H1 (cell line): ENCODE measurements at regions not wholly inside any gene's neighbourhood (a gene's known extent, or its start where the extent isn't known, plus 50 kb on each side); places are given as distances from the start of the nearest gene placed in this dataset.

ENCODE experiments used
- CTCF ChIA-PET: fragments of 300-600 bp; sonication (Branson Sonifier 250); formaldehyde crosslinking; loops from one replicate; lab custom pipeline; 2021; ENCODE audit not compliant: partially characterized antibody; lab: Charles Lee
- POLR2A ChIA-PET: fragments of 300-600 bp; sonication (Branson Sonifier 250); formaldehyde crosslinking; loops from one replicate; lab custom pipeline; 2021; ENCODE audit warnings: inconsistent platforms; ENCODE audit not compliant: partially characterized antibody; lab: Charles Lee
- DNase-seq, 2 experiments: peaks; one replicate each; pipeline versions ENCODE4 v3.0.0 to v3.0.0-alpha.2; 2010 to 2022; ENCODE audit warnings: low spot score in 2 of 2, low read depth in 1 of 2, mixed read lengths in 1 of 2
- FAIRE-seq: peaks from 2 replicates; lab custom pipeline; 2011; peaks lifted over from hg19 to GRCh38; lab: Jason Lieb, UNC
- H2AFZ ChIP-seq: 2 replicates; pipeline ENCODE4 v1.8.1; 2012; ENCODE audit warnings: low read length, inconsistent platforms
- H2AK5ac ChIP-seq: 2 replicates; pipeline ENCODE4 v1.6.1; 2013; ENCODE audit warnings: low read depth, low read length
- H2BK120ac ChIP-seq: replicated peaks from 2 replicates; pipeline ENCODE3; 2013; ENCODE audit warnings: low read depth, low read length, inconsistent platforms
- H2BK12ac ChIP-seq: 2 replicates; pipeline ENCODE4 v1.6.1; 2013; ENCODE audit warnings: low read depth, low read length
- H2BK15ac ChIP-seq: 2 replicates; pipeline ENCODE4 v1.6.1; 2013; ENCODE audit warnings: low read length
- H2BK20ac ChIP-seq: 2 replicates; pipeline ENCODE4 v1.6.1; 2013; ENCODE audit warnings: low read length
- H2BK5ac ChIP-seq: 2 replicates; pipeline ENCODE4 v1.6.1; 2013; ENCODE audit warnings: low read depth, low read length
- H3K14ac ChIP-seq: 2 replicates; pipeline ENCODE4 v1.6.1; 2013; ENCODE audit warnings: inconsistent platforms; ENCODE audit not compliant: insufficient read length
- H3K18ac ChIP-seq: 2 replicates; pipeline ENCODE4 v1.6.1; 2013; ENCODE audit warnings: low read length; ENCODE audit errors: extremely low read depth
- H3K23ac ChIP-seq: 2 replicates; pipeline ENCODE4 v1.6.1; 2013; ENCODE audit warnings: inconsistent platforms; ENCODE audit not compliant: insufficient read length
- H3K23me2 ChIP-seq: 2 replicates; pipeline ENCODE4 v1.6.1; 2013; ENCODE audit warnings: low read depth, low read length
- H3K27ac ChIP-seq: 2 replicates; pipeline ENCODE4 v1.6.1; 2011; ENCODE audit warnings: low read depth, low read length, inconsistent platforms
- H3K27me3 ChIP-seq, 4 experiments: replicated peaks in 1 of 4; 1 replicate in 1 of 4; 2 replicates in 3 of 4; pipeline versions ENCODE4 v1.6.1 to v1.8.1; 2011 to 2013; ENCODE audit warnings: low read length in 3 of 4, mild to moderate bottlenecking in 3 of 4, inconsistent platforms in 2 of 4, mixed read lengths in 2 of 4, moderate library complexity in 1 of 4; ENCODE audit not compliant: control insufficient read depth in 3 of 4, insufficient read depth in 3 of 4; ENCODE audit errors: extremely low read depth in 1 of 4
- H3K36me3 ChIP-seq, 4 experiments: 2 replicates each; pipeline versions ENCODE4 v1.6.1 to v1.8.1; 2011 to 2013; ENCODE audit warnings: mild to moderate bottlenecking in 4 of 4, low read length in 3 of 4, moderate library complexity in 2 of 4, control low read depth in 1 of 4, inconsistent platforms in 1 of 4; ENCODE audit not compliant: insufficient read depth in 4 of 4, control insufficient read depth in 2 of 4
- H3K4ac ChIP-seq: replicated peaks from 2 replicates; pipeline ENCODE3; 2013; ENCODE audit warnings: low read length, low read depth, mixed read lengths, inconsistent platforms; ENCODE audit not compliant: insufficient read length
- H3K4me1 ChIP-seq, 4 experiments: replicated peaks in 1 of 4; 1 replicate in 1 of 4; 2 replicates in 3 of 4; pipeline versions ENCODE4 v1.6.1 to v1.8.1; 2011 to 2013; ENCODE audit warnings: low read length in 3 of 4, inconsistent platforms in 2 of 4, mixed read lengths in 1 of 4; ENCODE audit not compliant: insufficient read depth in 4 of 4, control insufficient read depth in 3 of 4
- H3K4me2 ChIP-seq, 2 experiments: 2 replicates each; pipeline versions ENCODE4 v1.6.1 to v1.8.1; 2011 to 2013; ENCODE audit warnings: low read depth in 2 of 2, low read length in 2 of 2, control low read depth in 1 of 2, inconsistent platforms in 1 of 2, mild to moderate bottlenecking in 1 of 2; ENCODE audit not compliant: insufficient read depth in 1 of 2
- H3K4me3 ChIP-seq, 4 experiments: fragments of 200-600, 300-600 bp in 1 of 4; sonication (generic), shearing (Covaris generic), sonication (Bioruptor Twin) in 1 of 4; 2 replicates each; pipeline versions ENCODE4 v1.5.1 to v1.8.1; 2011 to 2016; ENCODE audit warnings: low read length in 4 of 4, low read depth in 3 of 4, control low read depth in 2 of 4, inconsistent platforms in 2 of 4, mild to moderate bottlenecking in 2 of 4, mixed read lengths in 1 of 4, moderate library complexity in 1 of 4; ENCODE audit not compliant: insufficient read depth in 2 of 4; ENCODE audit errors: extremely low read depth in 1 of 4
- H3K56ac ChIP-seq: replicated peaks from 2 replicates; pipeline ENCODE3; 2013; ENCODE audit warnings: low read depth, mild to moderate bottlenecking, mixed read lengths, low read length, inconsistent platforms; ENCODE audit not compliant: insufficient read length
- H3K79me1 ChIP-seq: 2 replicates; pipeline ENCODE4 v1.6.1; 2013; ENCODE audit warnings: low read depth, low read length, control low read depth
- H3K79me2 ChIP-seq, 2 experiments: 2 replicates each; pipeline versions ENCODE4 v1.6.1 to v1.8.1; 2012 to 2013; ENCODE audit warnings: low read length in 2 of 2, mild to moderate bottlenecking in 2 of 2, inconsistent platforms in 1 of 2; ENCODE audit not compliant: insufficient read depth in 2 of 2, control insufficient read depth in 1 of 2
- H3K9ac ChIP-seq, 4 experiments: replicated peaks in 1 of 4; 1 replicate in 1 of 4; 2 replicates in 3 of 4; pipeline versions ENCODE4 v1.6.1 to v1.8.1; 2011 to 2013; ENCODE audit warnings: low read depth in 3 of 4, low read length in 3 of 4, control low read depth in 2 of 4, mild to moderate bottlenecking in 2 of 4, moderate library complexity in 2 of 4, inconsistent platforms in 1 of 4; ENCODE audit errors: extremely low read depth in 1 of 4
- H3K9me3 ChIP-seq, 2 experiments: 2 replicates each; pipeline versions ENCODE4 v1.6.1 to v1.8.1; 2012 to 2013; ENCODE audit warnings: mild to moderate bottlenecking in 2 of 2, moderate library complexity in 2 of 2, control low read depth in 1 of 2, inconsistent platforms in 1 of 2, low read depth in 1 of 2, low read length in 1 of 2, mixed read lengths in 1 of 2; ENCODE audit not compliant: insufficient read depth in 2 of 2
- H4K20me1 ChIP-seq, 2 experiments: replicated peaks in 1 of 2; 2 replicates each; pipeline versions ENCODE3 to v1.8.1; 2011 to 2013; ENCODE audit warnings: inconsistent platforms in 2 of 2, low read length in 2 of 2, mild to moderate bottlenecking in 1 of 2; ENCODE audit not compliant: insufficient read depth in 2 of 2, control insufficient read depth in 1 of 2
- H4K5ac ChIP-seq: 2 replicates; pipeline ENCODE4 v1.6.1; 2013; ENCODE audit warnings: low read length, low read depth, mixed read lengths, inconsistent platforms; ENCODE audit not compliant: insufficient read length
- H4K8ac ChIP-seq: 2 replicates; pipeline ENCODE4 v1.8.0; 2013; ENCODE audit warnings: mild to moderate bottlenecking, moderate library complexity, low read length, inconsistent platforms; ENCODE audit not compliant: insufficient read depth; ENCODE audit errors: extremely low read depth
- H4K91ac ChIP-seq: replicated peaks from 2 replicates; pipeline ENCODE3; 2013; ENCODE audit warnings: low read length, mixed read lengths, inconsistent platforms; ENCODE audit not compliant: insufficient read length
- TEAD4 ChIP-seq: IDR thresholded peaks from 2 replicates; pipeline ENCODE4 v1.6.1; 2012; ENCODE audit warnings: low read depth, low read length, inconsistent platforms, mixed read lengths
- ZNF274 ChIP-seq: IDR thresholded peaks from 2 replicates; pipeline ENCODE4 v1.7.0; 2012; ENCODE audit warnings: low read length, borderline replicate concordance; ENCODE audit errors: extremely low read depth
- WGBS, 2 experiments: shearing (Covaris generic) in 1 of 2; methylation state at CpG; one replicate each; pipeline versions ENCODE4 v1.1.6 to v1.1.7; 2013 to 2015; ENCODE audit warnings: low lambda C conversion rate in 2 of 2, mixed read lengths in 2 of 2, inconsistent platforms in 1 of 2, low coverage in 1 of 2, missing lambda C conversion rate in 1 of 2; ENCODE audit not compliant: insufficient replicate concordance in 2 of 2, insufficient coverage in 1 of 2, insufficient read length in 1 of 2; ENCODE audit errors: extremely low coverage in 1 of 2, missing lambda C conversion rate in 1 of 2; 5-methylcytosine and 5-hydroxymethylcytosine counted together

DNA sequence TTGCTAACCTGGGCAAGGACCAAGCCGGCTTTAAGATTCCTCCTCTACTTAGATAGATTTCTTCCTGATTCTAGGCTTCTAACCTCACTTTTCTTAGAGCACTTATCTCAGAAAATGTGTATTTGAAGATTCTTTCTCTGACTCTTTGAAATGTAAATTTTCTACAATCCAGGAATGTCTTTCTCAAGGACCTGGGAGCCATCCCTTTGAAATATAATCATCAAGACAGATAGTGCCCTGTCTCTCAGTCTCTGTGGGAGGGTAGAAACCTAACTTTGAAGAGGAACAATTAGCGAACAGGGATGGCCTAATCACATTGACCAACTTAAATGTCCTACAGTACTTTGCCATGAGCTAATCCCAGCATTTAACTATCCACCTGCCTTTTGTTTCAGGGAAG, 1646.0 kb downstream of the PCDH9 start:
- Histone ChIP-seq H4K8ac (no peak overlapping the region), H3K18ac (no peak overlapping the region), H3K27ac (no peak overlapping the region), H4K91ac (no peak overlapping the region), H3K4me3 (no peak overlapping the region), H2BK15ac (no peak overlapping the region), H3K4me2 (no peak overlapping the region), H3K56ac (no peak overlapping the region), H3K9me3 (no peaks in the 10 kb centered on the region), H3K9ac (no peak overlapping the region), H2BK5ac (no peak overlapping the region), H3K4me1 (no peaks in the 10 kb centered on the region; a peak in 1 of 7 replicates), H3K14ac (no peak overlapping the region), H3K4ac (no peak overlapping the region), H3K79me1 (no peaks in the 10 kb centered on the region), H3K23me2 (no peaks in the 10 kb centered on the region), H3K27me3 (0 out of 7 replicates have a peak, but pooled peaks cover 0 to 2% (median 0%) of the 10 kb centered on the region in 4 experiments), H3K23ac (no peak overlapping the region), H2AK5ac (no peak overlapping the region), H3K79me2 (no peaks in the 10 kb centered on the region), H4K5ac (no peak overlapping the region), H4K20me1 (no peaks in the 10 kb centered on the region), H2AFZ (no peak overlapping the region), H3K36me3 (no peaks in the 10 kb centered on the region), H2BK12ac (no peak overlapping the region), H2BK20ac (no peak overlapping the region), H2BK120ac (no peak overlapping the region)
- no peak for TF ChIP-seq ZNF274
- TF ChIP-seq TEAD4: peak; percentile 54; the same call in 1 of the 2 replicates
- ChIA-PET CTCF (interaction anchor here (0.6 kb wide), 2 partner anchors 54 to 499 kb away, joined by 3 to 5 read pairs; no protein-coding TSS in a partner anchor), POLR2A (no interaction called here)
- peak; percentile 7 for FAIRE-seq
- 71% methylated on average over 2 of the region's 2 CpGs; no CpG with 5 or more reads in 1 of the 2 experiments for WGBS, 2 experiments
- DNase-seq: no peak
